WTC11 (cell line): ENCODE measurements at regions not wholly inside any gene's neighbourhood (a gene's known extent, or its start where the extent isn't known, plus 50 kb on each side); places are given as distances from the start of the nearest gene placed in this dataset.

ENCODE experiments used
- ATAC-seq: fragments of 200-7000 bp; cut with Tn5 transposase; 2 replicates; pipeline ENCODE4 v1.10.0; 2021; ENCODE audit warnings: mild to moderate bottlenecking, moderate library complexity
- CTCF ChIA-PET: fragments of 300-600 bp; sonication (Branson Sonifier 250); formaldehyde crosslinking; loops from one replicate; lab custom pipeline; 2021; ENCODE audit warnings: antibody characterized with exemption; lab: Charles Lee
- POLR2A ChIA-PET: fragments of 350-600 bp; sonication (Branson Sonifier 250); formaldehyde crosslinking; loops from one replicate; lab custom pipeline; 2021; ENCODE audit warnings: antibody characterized with exemption; lab: Charles Lee
- DNase-seq: peaks from one replicate; pipeline ENCODE4 v3.0.0; 2021; ENCODE audit warnings: low spot score
- H3K27ac Mint-ChIP-seq: 2 replicates; pipeline ENCODE4 v1.8.0; 2021; ENCODE audit warnings: mixed read lengths
- H3K27me3 Mint-ChIP-seq: 2 replicates; pipeline ENCODE4 v1.8.0; 2021; ENCODE audit warnings: low read depth, mild to moderate bottlenecking, moderate library complexity, mixed read lengths
- H3K36me3 Mint-ChIP-seq: 2 replicates; pipeline ENCODE4 v1.8.0; 2021; ENCODE audit warnings: mixed read lengths
- H3K4me1 Mint-ChIP-seq: 2 replicates; pipeline ENCODE4 v1.8.0; 2022; ENCODE audit warnings: mixed read lengths
- H3K4me3 Mint-ChIP-seq: 2 replicates; pipeline ENCODE4 v1.8.0; 2021; ENCODE audit warnings: mild to moderate bottlenecking, moderate library complexity, mixed read lengths
- H3K9me3 Mint-ChIP-seq: 2 replicates; pipeline ENCODE4 v1.8.0; 2021; ENCODE audit warnings: mixed read lengths
- ARID4B ChIP-seq: sonication (generic); formaldehyde crosslinking; IDR thresholded peaks from 2 replicates; pipeline ENCODE4 v1.8.0; 2023; ENCODE audit warnings: missing genetic modification reagents, mild to moderate bottlenecking, borderline replicate concordance
- ATF3 ChIP-seq: sonication (generic); formaldehyde crosslinking; conservative IDR thresholded peaks from 2 replicates; pipeline ENCODE4 v1.8.1; 2022; ENCODE audit warnings: mild to moderate bottlenecking, missing genetic modification reagents
- CDX4 ChIP-seq: fragments of 250-450 bp; sonication (Bioruptor Pico); IDR thresholded peaks from 2 replicates; pipeline ENCODE4 v1.9.0; 2021; ENCODE audit warnings: moderate library complexity, mild to moderate bottlenecking, inconsistent platforms, borderline replicate concordance
- EMX1 ChIP-seq: fragments of 250-450 bp; sonication (Bioruptor Pico); IDR thresholded peaks from 2 replicates; pipeline ENCODE4 v1.8.0; 2021; ENCODE audit warnings: mild to moderate bottlenecking
- ERG ChIP-seq: fragments of 250-450 bp; sonication (Bioruptor Pico); IDR thresholded peaks from 2 replicates; pipeline ENCODE4 v1.8.0; 2021; ENCODE audit warnings: mild to moderate bottlenecking
- JUN ChIP-seq: sonication (generic); formaldehyde crosslinking; IDR thresholded peaks from 2 replicates; pipeline ENCODE4 v1.8.0; 2023; ENCODE audit warnings: mild to moderate bottlenecking, missing genetic modification reagents
- MXD4 ChIP-seq: fragments of 250-450 bp; sonication (Bioruptor Pico); IDR thresholded peaks from 2 replicates; pipeline ENCODE4 v1.8.0; 2021; ENCODE audit warnings: mild to moderate bottlenecking, moderate library complexity, borderline replicate concordance
- MYBL2 ChIP-seq: sonication (generic); formaldehyde crosslinking; IDR thresholded peaks from 2 replicates; pipeline ENCODE4 v1.8.1; 2023; ENCODE audit warnings: mild to moderate bottlenecking, moderate library complexity, missing genetic modification reagents
- NFATC4 ChIP-seq: fragments of 250-450 bp; sonication (Bioruptor Pico); IDR thresholded peaks from 2 replicates; pipeline ENCODE4 v1.9.0; 2021; ENCODE audit warnings: mild to moderate bottlenecking
- NFE2L1 ChIP-seq: sonication (generic); formaldehyde crosslinking; IDR thresholded peaks from 2 replicates; pipeline ENCODE4 v1.8.1; 2023; ENCODE audit warnings: missing genetic modification reagents
- NFYB ChIP-seq: sonication (generic); formaldehyde crosslinking; conservative IDR thresholded peaks from 2 replicates; pipeline ENCODE4 v1.8.0; 2022; ENCODE audit warnings: low read depth, missing genetic modification reagents
- NR3C1 ChIP-seq: sonication (generic); formaldehyde crosslinking; conservative IDR thresholded peaks from 2 replicates; pipeline ENCODE4 v1.8.1; 2023; ENCODE audit warnings: low read depth, mild to moderate bottlenecking, missing genetic modification reagents
- SMAD3 ChIP-seq: sonication (generic); formaldehyde crosslinking; IDR thresholded peaks from 2 replicates; pipeline ENCODE4 v1.8.0; 2022; ENCODE audit warnings: missing genetic modification reagents, mild to moderate bottlenecking, borderline replicate concordance
- SMAD4 ChIP-seq: sonication (generic); formaldehyde crosslinking; IDR thresholded peaks from 2 replicates; pipeline ENCODE4 v1.8.0; 2022; ENCODE audit warnings: mild to moderate bottlenecking, missing genetic modification reagents
- TP53 ChIP-seq: sonication (generic); formaldehyde crosslinking; IDR thresholded peaks from 2 replicates; pipeline ENCODE4 v1.8.1; 2023; ENCODE audit warnings: mild to moderate bottlenecking, missing genetic modification reagents
- USF1 ChIP-seq: sonication (generic); formaldehyde crosslinking; IDR thresholded peaks from 2 replicates; pipeline ENCODE4 v1.8.0; 2022; ENCODE audit warnings: mild to moderate bottlenecking, missing genetic modification reagents
- ZNF317 ChIP-seq: sonication (generic); formaldehyde crosslinking; IDR thresholded peaks from 2 replicates; pipeline ENCODE4 v1.8.1; 2023; ENCODE audit warnings: low read depth, mild to moderate bottlenecking, moderate library complexity, missing genetic modification reagents, borderline replicate concordance
- ZNF416 ChIP-seq: fragments of 250-450 bp; sonication (Bioruptor Pico); IDR thresholded peaks from 2 replicates; pipeline ENCODE4 v1.9.0; 2021; ENCODE audit warnings: mild to moderate bottlenecking, inconsistent platforms
- ZNF425 ChIP-seq: fragments of 250-450 bp; sonication (Bioruptor Pico); conservative IDR thresholded peaks from 2 replicates; pipeline ENCODE4 v1.9.0; 2021; ENCODE audit warnings: mild to moderate bottlenecking
- ZNF512 ChIP-seq: sonication (generic); formaldehyde crosslinking; IDR thresholded peaks from 2 replicates; pipeline ENCODE4 v1.8.1; 2022; ENCODE audit warnings: missing genetic modification reagents, borderline replicate concordance
- ZNF671 ChIP-seq: fragments of 250-450 bp; sonication (Bioruptor Pico); IDR thresholded peaks from 2 replicates; pipeline ENCODE4 v1.8.0; 2021; ENCODE audit warnings: mild to moderate bottlenecking

GRCh38 chr2:150085478-150085877 lies 402.0 kb downstream of the RND3 start (continued):
- no peak for TF ChIP-seq CDX4 (CRISPR knock-in tag)
- no peak for TF ChIP-seq NFATC4
- TF ChIP-seq NFE2L1 = no peak
- TF ChIP-seq MYBL2 (CRISPR knock-in tag) = no peak
- TF ChIP-seq ZNF425 (CRISPR knock-in tag) = no peak
- TF ChIP-seq NR3C1 = no peak
- TF ChIP-seq ZNF671 = no peak
- TF ChIP-seq, all 79 proteins: peak for 0

GRCh38 chr2:150081775-150082481 lies 405.5 kb downstream of the RND3 start:
- no peak for DNase-seq
- H3K27ac Mint-ChIP-seq = no peak overlapping the region
- H3K4me3 Mint-ChIP-seq = no peak overlapping the region
- ATAC-seq = no peak
- H3K9me3 Mint-ChIP-seq = peaks cover 22% of the 10 kb centered on the region
- CTCF ChIA-PET = no interaction called here
- peaks cover 4% of the 10 kb centered on the region for H3K36me3 Mint-ChIP-seq
- peaks cover 11% of the 10 kb centered on the region for H3K4me1 Mint-ChIP-seq
- no peaks in the 10 kb centered on the region for H3K27me3 Mint-ChIP-seq
- POLR2A ChIA-PET = no interaction called here
- TF ChIP-seq ZNF416 = no peak
- TF ChIP-seq SMAD4 (CRISPR knock-in tag) = no peak
- no peak for TF ChIP-seq NFE2L1
- TF ChIP-seq ERG (CRISPR knock-in tag) = no peak
- TF ChIP-seq TP53 = no peak
- no peak for TF ChIP-seq ZNF425 (CRISPR knock-in tag)
- TF ChIP-seq EMX1 (CRISPR knock-in tag) = no peak
- no peak for TF ChIP-seq MXD4 (CRISPR knock-in tag)
- no peak for TF ChIP-seq ZNF317 (CRISPR knock-in tag)
- no peak for TF ChIP-seq USF1 (CRISPR knock-in tag)
- no peak for TF ChIP-seq ZNF512 (CRISPR knock-in tag)
- no peak for TF ChIP-seq SMAD3 (CRISPR knock-in tag)
- no peak for TF ChIP-seq JUN (CRISPR knock-in tag)
- TF ChIP-seq NFYB (CRISPR knock-in tag) = no peak
- no peak for TF ChIP-seq ATF3
- no peak for TF ChIP-seq ARID4B
